PFSK-1 (cell line): ENCODE measurements at regions not wholly inside any gene's neighbourhood (a gene's known extent, or its start where the extent isn't known, plus 50 kb on each side); places are given as distances from the start of the nearest gene placed in this dataset.

Experiments
- FOXP2 ChIP-seq: optimal IDR thresholded peaks from 2 replicates; pipeline ENCODE3; 2011; ENCODE audit warnings: borderline replicate concordance, control low read depth, inconsistent platforms; ENCODE audit not compliant: insufficient read depth; ENCODE audit errors: extremely low read length, extremely low read depth
- POLR2AphosphoS5 ChIP-seq: IDR thresholded peaks from 2 replicates; pipeline ENCODE4 v1.6.1; 2012; ENCODE audit warnings: low read depth, mild to moderate bottlenecking, control low read depth, low read length, moderate library complexity
- REST ChIP-seq, 2 experiments: IDR thresholded peaks; 2 replicates each; pipeline versions ENCODE4 v1.6.1 to v1.8.0; 2011 to 2012; ENCODE audit warnings: low read depth in 2 of 2, low read length in 2 of 2, control low read depth in 1 of 2, inconsistent platforms in 1 of 2, mild to moderate bottlenecking in 1 of 2, moderate library complexity in 1 of 2; ENCODE audit not compliant: insufficient read depth in 1 of 2
- SIN3A ChIP-seq: IDR thresholded peaks from 2 replicates; pipeline ENCODE4 v1.6.1; 2012; ENCODE audit warnings: mild to moderate bottlenecking, low read length, moderate library complexity, borderline replicate concordance; ENCODE audit not compliant: insufficient read depth
- TAF1 ChIP-seq: IDR thresholded peaks from 2 replicates; pipeline ENCODE4 v1.6.1; 2012; ENCODE audit warnings: low read length, control low read depth, borderline replicate concordance; ENCODE audit not compliant: insufficient read depth

- TF ChIP-seq FOXP2 (no peak), SIN3A (no peak), TAF1 (no peak), REST (IDR thresholded peaks at IDR 0.05; ENCODE audit: insufficient read depth in 1 of 2, low read depth in 2 of 2, low read length in 2 of 2) (no peak), POLR2AphosphoS5 (no peak)
These were observed 731.0 kb downstream of the EPHA7 start for GRCh38 chr6:92688342-92688741.
